ENCODE measurements at regions not wholly inside any gene's neighbourhood (a gene's known extent, or its start where the extent isn't known, plus 50 kb on each side); places are given as distances from the start of the nearest gene placed in this dataset.

DNA sequence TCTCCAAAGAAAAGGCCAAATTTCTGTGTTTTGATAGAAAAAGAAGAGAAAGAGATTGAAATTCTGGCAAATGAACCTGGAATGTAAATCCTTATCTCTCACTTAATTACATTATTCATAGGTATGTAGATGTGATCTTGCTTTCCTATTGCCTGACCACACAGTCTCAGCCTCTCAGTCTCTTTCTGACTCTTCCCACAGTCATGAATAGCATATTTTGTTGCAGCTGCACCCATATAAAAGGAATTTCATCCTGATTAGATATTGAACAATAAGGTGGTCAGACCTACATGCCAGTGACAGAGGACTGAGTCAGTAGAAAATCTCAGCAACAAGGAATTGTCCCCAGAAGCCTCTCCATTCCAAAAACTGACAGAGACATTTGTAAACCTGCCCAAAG, 62.9 kb upstream of the LRRC4C start:
- TF ChIP-seq POLR2AphosphoS5 (IDR thresholded peaks at IDR 0.05) (no peak), POLR2A (IDR thresholded peaks at IDR 0.05) (no peak), EP300 (IDR thresholded peaks at IDR 0.05) (no peak)
- TF ChIP-seq, protein P1, sequence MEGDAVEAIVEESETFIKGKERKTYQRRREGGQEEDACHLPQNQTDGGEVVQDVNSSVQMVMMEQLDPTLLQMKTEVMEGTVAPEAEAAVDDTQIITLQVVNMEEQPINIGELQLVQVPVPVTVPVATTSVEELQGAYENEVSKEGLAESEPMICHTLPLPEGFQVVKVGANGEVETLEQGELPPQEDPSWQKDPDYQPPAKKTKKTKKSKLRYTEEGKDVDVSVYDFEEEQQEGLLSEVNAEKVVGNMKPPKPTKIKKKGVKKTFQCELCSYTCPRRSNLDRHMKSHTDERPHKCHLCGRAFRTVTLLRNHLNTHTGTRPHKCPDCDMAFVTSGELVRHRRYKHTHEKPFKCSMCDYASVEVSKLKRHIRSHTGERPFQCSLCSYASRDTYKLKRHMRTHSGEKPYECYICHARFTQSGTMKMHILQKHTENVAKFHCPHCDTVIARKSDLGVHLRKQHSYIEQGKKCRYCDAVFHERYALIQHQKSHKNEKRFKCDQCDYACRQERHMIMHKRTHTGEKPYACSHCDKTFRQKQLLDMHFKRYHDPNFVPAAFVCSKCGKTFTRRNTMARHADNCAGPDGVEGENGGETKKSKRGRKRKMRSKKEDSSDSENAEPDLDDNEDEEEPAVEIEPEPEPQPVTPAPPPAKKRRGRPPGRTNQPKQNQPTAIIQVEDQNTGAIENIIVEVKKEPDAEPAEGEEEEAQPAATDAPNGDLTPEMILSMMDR (IDR thresholded peaks at IDR 0.05), result no peak

All from stomach (tissue), 4 donors.